GM12878 (cell line): ENCODE measurements at regions not wholly inside any gene's neighbourhood (a gene's known extent, or its start where the extent isn't known, plus 50 kb on each side); places are given as distances from the start of the nearest gene placed in this dataset.

ENCODE experiments used
- ATAC-seq: fragments of 200-7000 bp; cut with Tn5 transposase; 3 replicates; pipeline ENCODE4 v1.9.1; 2020; ENCODE audit warnings: mild to moderate bottlenecking, moderate library complexity
- BruUV-seq: library from RNA; stranded (reverse); fragments of 400-500 nt; replicated peaks from 2 replicates; lab custom pipeline; 2021; lab: Mats Ljungman, UMichigan
- CTCF ChIA-PET: fragments of 300-600 bp; sonication (Branson Sonifier 250); formaldehyde crosslinking; extraction: SDS; loops from one replicate; lab custom pipeline; 2021; ENCODE audit warnings: inconsistent platforms; lab: Yijun Ruan, JAX
- POLR2A ChIA-PET: fragments of 350-600 bp; formaldehyde crosslinking; extraction: SDS; loops from one replicate; lab custom pipeline; 2021; ENCODE audit warnings: inconsistent platforms; lab: Charles Lee
- RAD21 ChIA-PET: fragments of 300-600 bp; sonication (Branson Sonifier 250); formaldehyde crosslinking; loops from one replicate; lab custom pipeline; 2023; ENCODE audit warnings: antibody characterized with exemption; ENCODE audit not compliant: unreplicated experiment; lab: Charles Lee
- SMC1A ChIA-PET: fragments of 300-600 bp; sonication (Branson Sonifier 250); formaldehyde crosslinking; loops from one replicate; lab custom pipeline; 2023; ENCODE audit not compliant: unreplicated experiment, uncharacterized antibody; lab: Charles Lee
- DNase-seq: peaks from one replicate; pipeline ENCODE4 v3.0.0-alpha.2; 2011; ENCODE audit warnings: low read depth, low spot score
- FAIRE-seq: peaks from 3 replicates; lab custom pipeline; 2011; peaks lifted over from hg19 to GRCh38; lab: Jason Lieb, UNC
- H2AFZ ChIP-seq: 2 replicates; pipeline ENCODE4 v1.6.0; 2011; ENCODE audit warnings: low read depth, low read length, control low read depth; ENCODE audit not compliant: control insufficient read depth
- H3K27ac ChIP-seq: 2 replicates; pipeline ENCODE4 v1.5.1; 2011; ENCODE audit warnings: control low read depth; ENCODE audit not compliant: control insufficient read depth, insufficient read depth
- H3K27me3 ChIP-seq, 2 experiments: replicated peaks in 1 of 2; 2 replicates each; pipeline versions ENCODE4 v1.6.0 to v1.6.1; 2011; ENCODE audit warnings: low read length in 1 of 2; ENCODE audit not compliant: control insufficient read depth in 2 of 2, insufficient read depth in 2 of 2
- H3K36me3 ChIP-seq, 2 experiments: 2 replicates each; pipeline ENCODE4 v1.5.1; 2011; ENCODE audit warnings: low read length in 1 of 2; ENCODE audit not compliant: control insufficient read depth in 2 of 2, insufficient read depth in 2 of 2
- H3K4me1 ChIP-seq: 2 replicates; pipeline ENCODE4 v1.6.1; 2011; ENCODE audit warnings: mild to moderate bottlenecking, low read length, moderate library complexity, mixed read lengths; ENCODE audit not compliant: control insufficient read depth, insufficient read depth
- H3K4me2 ChIP-seq: 2 replicates; pipeline ENCODE4 v1.6.0; 2011; ENCODE audit warnings: control low read depth; ENCODE audit not compliant: control insufficient read depth, insufficient read depth
- H3K4me3 ChIP-seq: fragments of 200-600 bp; sonication (generic); 2 replicates; pipeline ENCODE4 v1.5.1; 2016
- H3K79me2 ChIP-seq: 2 replicates; pipeline ENCODE4 v1.6.0; 2011; ENCODE audit warnings: low read length; ENCODE audit not compliant: control insufficient read depth, insufficient read depth
- H3K9ac ChIP-seq: 2 replicates; pipeline ENCODE4 v1.8.0; 2011; ENCODE audit warnings: low read length, control low read depth, mixed read lengths; ENCODE audit not compliant: control insufficient read depth, insufficient read depth
- H3K9me3 ChIP-seq: replicated peaks from 3 replicates; pipeline ENCODE4 v1.5.1; 2011; ENCODE audit warnings: mild to moderate bottlenecking, low read length; ENCODE audit not compliant: control insufficient read depth, insufficient read depth
- H4K20me1 ChIP-seq: 2 replicates; pipeline ENCODE4 v1.6.0; 2011; ENCODE audit not compliant: control insufficient read depth, insufficient read depth
- BRCA1 ChIP-seq: IDR thresholded peaks from 2 replicates; pipeline ENCODE4 v1.6.1; 2011; ENCODE audit warnings: low read depth, low read length, improper control_type of control experiment
- CEBPB ChIP-seq, 2 experiments: fragments of 150-350 bp in 1 of 2; IDR thresholded peaks; 2 replicates each; pipeline ENCODE4 v1.6.1; 2012 to 2014; ENCODE audit warnings: low read depth in 2 of 2, low read length in 2 of 2, borderline replicate concordance in 1 of 2, inconsistent platforms in 1 of 2
- EGR1 ChIP-seq, 2 experiments: IDR thresholded peaks; 1 replicate in 1 of 2; 2 replicates in 1 of 2; pipeline ENCODE4 v1.6.1; 2011 to 2012; ENCODE audit warnings: low read depth in 2 of 2, low read length in 2 of 2, borderline replicate concordance in 1 of 2, mild to moderate bottlenecking in 1 of 2, moderate library complexity in 1 of 2
- EP300 ChIP-seq, 2 experiments: fragments of 150-350 bp in 1 of 2; IDR thresholded peaks; 2 replicates each; pipeline ENCODE4 v1.6.1; 2011 to 2012; ENCODE audit warnings: low read depth in 2 of 2, low read length in 2 of 2, borderline replicate concordance in 1 of 2, improper control_type of control experiment in 1 of 2, inconsistent platforms in 1 of 2; ENCODE audit not compliant: control insufficient read depth in 1 of 2
- GABPA ChIP-seq: IDR thresholded peaks from 2 replicates; pipeline ENCODE4 v1.6.1; 2014; ENCODE audit warnings: antibody characterized with exemption, low read depth, mild to moderate bottlenecking, inconsistent platforms
- LARP7 ChIP-seq: fragments of 450-650 bp; IDR thresholded peaks from 2 replicates; pipeline ENCODE4 v1.6.1; 2017; ENCODE audit warnings: mild to moderate bottlenecking
- NR2C1 ChIP-seq: fragments of 450-650 bp; IDR thresholded peaks from 2 replicates; pipeline ENCODE4 v1.6.1; 2017; ENCODE audit warnings: antibody characterized with exemption, mild to moderate bottlenecking, moderate library complexity
- SMAD5 ChIP-seq: IDR thresholded peaks from 2 replicates; pipeline ENCODE4 v1.6.1; 2016; ENCODE audit warnings: antibody characterized with exemption, low read depth
- SMC3 ChIP-seq: IDR thresholded peaks from 2 replicates; pipeline ENCODE4 v1.6.1; 2011; ENCODE audit warnings: low read length, improper control_type of control experiment, borderline replicate concordance
- SUZ12 ChIP-seq: fragments of 200-600 bp; sonication (generic); IDR thresholded peaks from one replicate; pipeline ENCODE4 v1.6.1; 2018; ENCODE audit warnings: antibody characterized with exemption, mild to moderate bottlenecking; ENCODE audit not compliant: unreplicated experiment
- WGBS: methylation state at CpG from one replicate; pipeline ENCODE4 v1.1.6; 2016; ENCODE audit warnings: low lambda C conversion rate; ENCODE audit not compliant: insufficient replicate concordance, insufficient coverage; ENCODE audit errors: missing lambda C conversion rate; 5-methylcytosine and 5-hydroxymethylcytosine counted together
- in situ Hi-C: fragments of 300-500 bp; cut with MboI; formaldehyde crosslinking; loops from 9 replicates; pipeline ENCODE4 v1.14.3; 2018; ENCODE audit warnings: mixed read lengths
- intact Hi-C: fragments of 100-400 bp; cut with micrococcal nuclease; formaldehyde crosslinking; loops from one replicate; pipeline ENCODE4 v1.14.2; 2022; ENCODE audit not compliant: unreplicated experiment
- TF ChIP-seq, protein P1 (sequence below): fragments of 450-650 bp; IDR thresholded peaks from 2 replicates; pipeline ENCODE4 v1.6.1; 2017; ENCODE audit warnings: mild to moderate bottlenecking
- TF ChIP-seq, protein P2 (sequence below): IDR thresholded peaks from 2 replicates; pipeline ENCODE4 v1.6.1; 2011; ENCODE audit warnings: mild to moderate bottlenecking, low read depth, low read length, moderate library complexity; ENCODE audit not compliant: insufficient replicate concordance
- TF ChIP-seq, protein P3 (sequence below): fragments of 450-650 bp; formaldehyde crosslinking; IDR thresholded peaks from 2 replicates; pipeline ENCODE4 v1.4.0; 2020; ENCODE audit warnings: mild to moderate bottlenecking, moderate library complexity
- TF ChIP-seq, protein P4 (sequence below): fragments of 450-650 bp; IDR thresholded peaks from 2 replicates; pipeline ENCODE4 v1.6.1; 2017; ENCODE audit warnings: mild to moderate bottlenecking, moderate library complexity

DNA sequence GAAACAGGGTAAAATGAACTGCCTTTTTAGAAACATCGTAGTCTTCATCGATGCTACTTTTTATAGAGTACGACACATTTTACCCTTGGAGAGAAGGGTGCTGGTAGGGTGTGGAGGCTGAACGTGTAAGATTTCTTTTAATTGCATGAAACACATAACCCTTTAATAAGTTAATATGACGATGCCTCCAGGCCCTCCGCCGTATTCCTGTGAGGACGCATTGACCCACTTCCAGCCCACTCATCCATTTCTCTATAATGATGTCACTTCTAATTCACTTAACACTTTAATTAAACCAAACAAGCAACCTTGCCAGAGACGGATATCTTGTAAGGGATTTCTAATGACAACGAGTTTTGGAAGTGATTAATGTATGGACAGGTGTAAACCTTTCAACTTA lies 158.7 kb downstream of the IRX2 start:
- no TSS peak for BruUV-seq
- RAD21 ChIA-PET = no interaction called here
- TF ChIP-seq SMC3 (no peak), BRCA1 (no peak), LARP7 (no peak), EGR1 (IDR thresholded peaks at IDR 0.05; ENCODE audit: borderline replicate concordance in 1 of 2, low read depth in 2 of 2, low read length in 2 of 2) (no peak), EP300 (IDR thresholded peaks at IDR 0.05; ENCODE audit: borderline replicate concordance in 1 of 2, control insufficient read depth in 1 of 2, low read depth in 2 of 2, low read length in 2 of 2) (no peak), NR2C1 (no peak), SMAD5 (no peak), GABPA (no peak), CEBPB (IDR thresholded peaks at IDR 0.05; ENCODE audit: borderline replicate concordance in 1 of 2, low read depth in 2 of 2, low read length in 2 of 2) (no peak), SUZ12 (no peak)
- TF ChIP-seq, protein P1, sequence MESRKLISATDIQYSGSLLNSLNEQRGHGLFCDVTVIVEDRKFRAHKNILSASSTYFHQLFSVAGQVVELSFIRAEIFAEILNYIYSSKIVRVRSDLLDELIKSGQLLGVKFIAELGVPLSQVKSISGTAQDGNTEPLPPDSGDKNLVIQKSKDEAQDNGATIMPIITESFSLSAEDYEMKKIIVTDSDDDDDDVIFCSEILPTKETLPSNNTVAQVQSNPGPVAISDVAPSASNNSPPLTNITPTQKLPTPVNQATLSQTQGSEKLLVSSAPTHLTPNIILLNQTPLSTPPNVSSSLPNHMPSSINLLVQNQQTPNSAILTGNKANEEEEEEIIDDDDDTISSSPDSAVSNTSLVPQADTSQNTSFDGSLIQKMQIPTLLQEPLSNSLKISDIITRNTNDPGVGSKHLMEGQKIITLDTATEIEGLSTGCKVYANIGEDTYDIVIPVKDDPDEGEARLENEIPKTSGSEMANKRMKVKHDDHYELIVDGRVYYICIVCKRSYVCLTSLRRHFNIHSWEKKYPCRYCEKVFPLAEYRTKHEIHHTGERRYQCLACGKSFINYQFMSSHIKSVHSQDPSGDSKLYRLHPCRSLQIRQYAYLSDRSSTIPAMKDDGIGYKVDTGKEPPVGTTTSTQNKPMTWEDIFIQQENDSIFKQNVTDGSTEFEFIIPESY = no peak
- TF ChIP-seq, protein P2, sequence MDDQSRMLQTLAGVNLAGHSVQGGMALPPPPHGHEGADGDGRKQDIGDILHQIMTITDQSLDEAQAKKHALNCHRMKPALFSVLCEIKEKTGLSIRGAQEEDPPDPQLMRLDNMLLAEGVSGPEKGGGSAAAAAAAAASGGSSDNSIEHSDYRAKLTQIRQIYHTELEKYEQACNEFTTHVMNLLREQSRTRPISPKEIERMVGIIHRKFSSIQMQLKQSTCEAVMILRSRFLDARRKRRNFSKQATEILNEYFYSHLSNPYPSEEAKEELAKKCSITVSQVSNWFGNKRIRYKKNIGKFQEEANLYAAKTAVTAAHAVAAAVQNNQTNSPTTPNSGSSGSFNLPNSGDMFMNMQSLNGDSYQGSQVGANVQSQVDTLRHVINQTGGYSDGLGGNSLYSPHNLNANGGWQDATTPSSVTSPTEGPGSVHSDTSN = no peak
- TF ChIP-seq, protein P3, sequence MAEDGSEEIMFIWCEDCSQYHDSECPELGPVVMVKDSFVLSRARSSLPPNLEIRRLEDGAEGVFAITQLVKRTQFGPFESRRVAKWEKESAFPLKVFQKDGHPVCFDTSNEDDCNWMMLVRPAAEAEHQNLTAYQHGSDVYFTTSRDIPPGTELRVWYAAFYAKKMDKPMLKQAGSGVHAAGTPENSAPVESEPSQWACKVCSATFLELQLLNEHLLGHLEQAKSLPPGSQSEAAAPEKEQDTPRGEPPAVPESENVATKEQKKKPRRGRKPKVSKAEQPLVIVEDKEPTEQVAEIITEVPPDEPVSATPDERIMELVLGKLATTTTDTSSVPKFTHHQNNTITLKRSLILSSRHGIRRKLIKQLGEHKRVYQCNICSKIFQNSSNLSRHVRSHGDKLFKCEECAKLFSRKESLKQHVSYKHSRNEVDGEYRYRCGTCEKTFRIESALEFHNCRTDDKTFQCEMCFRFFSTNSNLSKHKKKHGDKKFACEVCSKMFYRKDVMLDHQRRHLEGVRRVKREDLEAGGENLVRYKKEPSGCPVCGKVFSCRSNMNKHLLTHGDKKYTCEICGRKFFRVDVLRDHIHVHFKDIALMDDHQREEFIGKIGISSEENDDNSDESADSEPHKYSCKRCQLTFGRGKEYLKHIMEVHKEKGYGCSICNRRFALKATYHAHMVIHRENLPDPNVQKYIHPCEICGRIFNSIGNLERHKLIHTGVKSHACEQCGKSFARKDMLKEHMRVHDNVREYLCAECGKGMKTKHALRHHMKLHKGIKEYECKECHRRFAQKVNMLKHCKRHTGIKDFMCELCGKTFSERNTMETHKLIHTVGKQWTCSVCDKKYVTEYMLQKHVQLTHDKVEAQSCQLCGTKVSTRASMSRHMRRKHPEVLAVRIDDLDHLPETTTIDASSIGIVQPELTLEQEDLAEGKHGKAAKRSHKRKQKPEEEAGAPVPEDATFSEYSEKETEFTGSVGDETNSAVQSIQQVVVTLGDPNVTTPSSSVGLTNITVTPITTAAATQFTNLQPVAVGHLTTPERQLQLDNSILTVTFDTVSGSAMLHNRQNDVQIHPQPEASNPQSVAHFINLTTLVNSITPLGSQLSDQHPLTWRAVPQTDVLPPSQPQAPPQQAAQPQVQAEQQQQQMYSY (CRISPR knock-in tag) = no peak
- TF ChIP-seq, protein P4, sequence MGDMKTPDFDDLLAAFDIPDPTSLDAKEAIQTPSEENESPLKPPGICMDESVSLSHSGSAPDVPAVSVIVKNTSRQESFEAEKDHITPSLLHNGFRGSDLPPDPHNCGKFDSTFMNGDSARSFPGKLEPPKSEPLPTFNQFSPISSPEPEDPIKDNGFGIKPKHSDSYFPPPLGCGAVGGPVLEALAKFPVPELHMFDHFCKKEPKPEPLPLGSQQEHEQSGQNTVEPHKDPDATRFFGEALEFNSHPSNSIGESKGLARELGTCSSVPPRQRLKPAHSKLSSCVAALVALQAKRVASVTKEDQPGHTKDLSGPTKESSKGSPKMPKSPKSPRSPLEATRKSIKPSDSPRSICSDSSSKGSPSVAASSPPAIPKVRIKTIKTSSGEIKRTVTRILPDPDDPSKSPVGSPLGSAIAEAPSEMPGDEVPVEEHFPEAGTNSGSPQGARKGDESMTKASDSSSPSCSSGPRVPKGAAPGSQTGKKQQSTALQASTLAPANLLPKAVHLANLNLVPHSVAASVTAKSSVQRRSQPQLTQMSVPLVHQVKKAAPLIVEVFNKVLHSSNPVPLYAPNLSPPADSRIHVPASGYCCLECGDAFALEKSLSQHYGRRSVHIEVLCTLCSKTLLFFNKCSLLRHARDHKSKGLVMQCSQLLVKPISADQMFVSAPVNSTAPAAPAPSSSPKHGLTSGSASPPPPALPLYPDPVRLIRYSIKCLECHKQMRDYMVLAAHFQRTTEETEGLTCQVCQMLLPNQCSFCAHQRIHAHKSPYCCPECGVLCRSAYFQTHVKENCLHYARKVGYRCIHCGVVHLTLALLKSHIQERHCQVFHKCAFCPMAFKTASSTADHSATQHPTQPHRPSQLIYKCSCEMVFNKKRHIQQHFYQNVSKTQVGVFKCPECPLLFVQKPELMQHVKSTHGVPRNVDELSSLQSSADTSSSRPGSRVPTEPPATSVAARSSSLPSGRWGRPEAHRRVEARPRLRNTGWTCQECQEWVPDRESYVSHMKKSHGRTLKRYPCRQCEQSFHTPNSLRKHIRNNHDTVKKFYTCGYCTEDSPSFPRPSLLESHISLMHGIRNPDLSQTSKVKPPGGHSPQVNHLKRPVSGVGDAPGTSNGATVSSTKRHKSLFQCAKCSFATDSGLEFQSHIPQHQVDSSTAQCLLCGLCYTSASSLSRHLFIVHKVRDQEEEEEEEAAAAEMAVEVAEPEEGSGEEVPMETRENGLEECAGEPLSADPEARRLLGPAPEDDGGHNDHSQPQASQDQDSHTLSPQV = no peak

More for the DNA sequence above, 158.7 kb downstream of the IRX2 start:
- no peaks in the 10 kb centered on the region; the same call in 2 of the 3 replicates for H3K9me3 ChIP-seq
- ChIA-PET POLR2A (no interaction called here), CTCF (no interaction called here), SMC1A (no interaction called here)
- no peaks in the 10 kb centered on the region for H3K36me3 ChIP-seq
- 53% methylated on average over 10 of the region's 10 CpGs for WGBS
- H4K20me1 ChIP-seq = no peaks in the 10 kb centered on the region
- intact Hi-C loops (no loop called here), in situ Hi-C loops (no loop called here)
- H2AFZ ChIP-seq = no peak overlapping the region
- FAIRE-seq (no peak), DNase-seq (no peak), ATAC-seq (no peak)
- no peak overlapping the region for H3K9ac ChIP-seq
- H3K27me3 ChIP-seq = no peaks in the 10 kb centered on the region
- H3K4me1 ChIP-seq = no peaks in the 10 kb centered on the region
- no peaks in the 10 kb centered on the region for H3K79me2 ChIP-seq
- H3K4me2 ChIP-seq = no peak overlapping the region
- H3K4me3 ChIP-seq = no peak overlapping the region
- H3K27ac ChIP-seq = no peak overlapping the region
